NAMALWA (cell line): ENCODE measurements at regions not wholly inside any gene's neighbourhood (a gene's known extent, or its start where the extent isn't known, plus 50 kb on each side); places are given as distances from the start of the nearest gene placed in this dataset.
"Not testable (repeated sequence)": the region's sequence is repeated elsewhere in the genome, so short reads cannot be mapped to it uniquely, and the experiment has no call there.

Experiments used
- DNase-seq: peaks from one replicate; pipeline ENCODE4 v3.0.0-alpha.2; 2015; ENCODE audit warnings: low spot score

DNA sequence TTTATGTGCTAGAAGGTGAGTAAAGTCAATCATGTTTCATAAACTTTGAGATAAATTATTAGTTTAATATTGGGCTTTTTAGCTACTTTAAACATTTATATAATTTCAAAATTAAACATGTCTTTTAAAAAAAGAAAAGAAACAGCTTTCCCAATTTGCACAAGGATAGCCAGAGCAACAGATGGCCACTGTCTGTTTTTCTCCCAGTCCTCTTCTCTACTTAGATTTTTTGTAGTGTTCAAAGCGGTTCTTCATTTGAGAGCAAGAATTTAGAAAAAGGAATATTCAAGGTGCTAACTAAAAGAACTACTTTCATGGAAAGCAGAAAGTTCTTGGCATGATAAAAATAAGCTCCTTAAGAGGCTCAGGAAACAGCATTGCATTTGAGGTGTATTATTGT, 128.3 kb upstream of the MIR17HG start:
- no peak for DNase-seq

- no peak for DNase-seq
Observed at GRCh38 chr13:91220872-91221271, 126.6 kb upstream of the MIR17HG start.

DNA sequence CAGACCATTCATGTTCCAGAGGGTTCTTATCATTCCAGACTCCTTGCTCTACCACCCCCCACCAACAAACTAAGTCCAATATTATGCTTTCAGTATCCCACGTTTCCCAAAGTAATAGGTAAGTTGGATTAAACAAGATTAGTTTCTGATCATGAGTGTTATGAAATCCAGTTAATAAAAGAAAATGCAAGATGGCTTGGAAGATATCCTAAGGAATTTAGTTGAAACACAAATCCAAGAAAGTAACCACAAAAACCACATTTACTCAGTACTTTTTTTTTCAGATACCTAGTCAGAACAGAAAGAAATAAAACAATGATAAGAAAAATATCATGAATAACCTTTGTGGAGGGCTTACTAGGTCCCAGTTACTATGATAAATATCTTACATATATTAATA, 119.4 kb upstream of the MIR17HG start:
- no peak for DNase-seq

DNA sequence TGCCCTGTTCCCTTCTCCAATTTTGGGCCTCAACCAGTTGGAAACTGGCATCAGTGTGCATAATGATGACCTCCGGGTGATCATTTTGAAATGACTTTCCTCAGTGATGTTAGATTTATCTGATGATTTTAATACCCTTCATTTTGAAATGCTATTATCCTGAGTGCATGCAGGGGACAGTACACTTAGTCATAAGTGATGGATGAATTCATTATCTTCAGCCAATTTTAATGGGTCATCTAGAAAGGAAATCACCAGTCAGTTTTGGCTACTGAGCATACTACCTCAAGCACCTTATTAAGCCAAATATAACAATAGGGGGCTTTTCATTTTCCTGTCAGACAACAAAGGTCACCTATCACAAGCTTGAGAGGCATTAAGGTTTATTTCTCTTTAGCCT, 118.5 kb upstream of the MIR17HG start:
- no peak for DNase-seq

- no peak for DNase-seq
Observed at GRCh38 chr13:91232716-91233115, 114.8 kb upstream of the MIR17HG start.

GRCh38 chr13:91233291-91233690, 114.2 kb upstream of the MIR17HG start:
- DNase-seq = no peak

DNA sequence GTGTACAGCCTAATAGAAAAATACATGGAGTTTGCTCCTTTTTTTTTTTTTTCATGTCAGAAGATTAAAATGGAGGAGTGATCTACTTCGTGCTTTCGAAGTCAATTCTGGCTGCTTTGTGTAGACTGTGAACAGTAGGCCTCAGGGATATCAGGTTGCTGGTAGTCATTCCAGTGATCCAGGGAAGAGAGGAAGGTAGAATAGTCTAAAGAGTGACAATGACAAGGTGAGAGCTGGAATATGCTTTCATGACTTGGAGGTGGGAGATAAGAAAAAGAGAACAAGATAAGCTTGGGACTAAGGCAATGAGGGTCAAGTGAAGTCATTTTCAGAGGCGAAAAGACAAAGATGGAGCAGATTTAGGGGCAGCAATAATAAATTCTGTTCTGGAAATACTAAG, 111.3 kb upstream of the MIR17HG start:
- DNase-seq = no peak

DNA sequence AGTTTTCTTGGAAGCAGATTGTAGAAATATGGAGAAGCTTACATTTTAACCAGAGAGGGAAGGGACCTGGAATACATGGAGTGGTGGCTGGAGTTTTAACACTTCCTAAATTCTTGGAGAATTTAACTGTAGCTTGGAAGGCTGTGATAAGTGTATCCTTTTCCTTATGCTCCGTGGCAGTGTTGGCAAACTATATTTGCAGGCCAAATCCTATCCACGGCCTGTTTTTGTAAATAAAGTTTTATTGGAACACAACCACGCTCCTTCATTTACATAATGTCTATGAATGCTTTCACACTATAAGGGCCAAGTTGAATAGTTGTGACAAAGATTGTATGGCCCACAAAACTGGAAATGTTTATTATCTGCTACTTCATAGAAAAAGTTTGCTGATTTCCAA, 110.6 kb upstream of the MIR17HG start:
- DNase-seq = no peak

DNA sequence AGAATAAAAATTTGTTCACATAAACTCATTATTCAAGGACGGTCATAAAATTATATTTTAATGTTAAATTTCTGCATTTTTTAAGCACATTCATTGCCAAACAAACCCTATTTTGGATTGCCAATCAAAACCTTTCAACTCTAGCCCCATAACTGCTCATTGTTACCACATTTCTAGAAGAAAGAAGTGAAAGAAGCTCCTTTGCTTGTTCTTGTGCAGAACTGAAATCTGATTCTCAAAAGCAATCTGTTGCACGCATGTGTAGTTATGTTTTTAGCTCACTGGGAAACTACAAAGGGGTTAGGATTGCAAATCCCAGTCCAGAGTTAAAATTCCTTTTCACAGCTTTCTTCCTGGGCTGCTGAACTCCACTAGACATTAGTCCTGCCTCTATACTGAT, 109.5 kb upstream of the MIR17HG start:
- DNase-seq = no peak

DNA sequence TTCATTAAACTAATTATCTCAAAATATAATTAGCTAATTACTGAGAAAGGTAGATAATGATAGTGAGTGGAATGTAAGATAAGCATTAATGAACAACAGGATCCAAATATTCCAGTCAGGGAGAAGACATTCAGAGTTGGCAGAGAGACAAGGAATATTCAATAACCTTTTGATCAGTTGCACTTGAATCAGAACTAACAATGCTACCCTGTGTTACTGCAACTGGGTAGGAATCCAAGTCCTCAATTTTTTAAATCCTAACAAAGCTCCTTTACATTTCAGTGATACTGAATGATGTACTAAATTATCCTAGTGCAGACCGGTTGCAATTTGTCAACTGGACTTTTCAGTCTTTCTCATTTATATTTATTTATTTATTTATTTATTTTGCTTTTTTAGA, 107.1 kb upstream of the MIR17HG start:
- no peak for DNase-seq

DNA sequence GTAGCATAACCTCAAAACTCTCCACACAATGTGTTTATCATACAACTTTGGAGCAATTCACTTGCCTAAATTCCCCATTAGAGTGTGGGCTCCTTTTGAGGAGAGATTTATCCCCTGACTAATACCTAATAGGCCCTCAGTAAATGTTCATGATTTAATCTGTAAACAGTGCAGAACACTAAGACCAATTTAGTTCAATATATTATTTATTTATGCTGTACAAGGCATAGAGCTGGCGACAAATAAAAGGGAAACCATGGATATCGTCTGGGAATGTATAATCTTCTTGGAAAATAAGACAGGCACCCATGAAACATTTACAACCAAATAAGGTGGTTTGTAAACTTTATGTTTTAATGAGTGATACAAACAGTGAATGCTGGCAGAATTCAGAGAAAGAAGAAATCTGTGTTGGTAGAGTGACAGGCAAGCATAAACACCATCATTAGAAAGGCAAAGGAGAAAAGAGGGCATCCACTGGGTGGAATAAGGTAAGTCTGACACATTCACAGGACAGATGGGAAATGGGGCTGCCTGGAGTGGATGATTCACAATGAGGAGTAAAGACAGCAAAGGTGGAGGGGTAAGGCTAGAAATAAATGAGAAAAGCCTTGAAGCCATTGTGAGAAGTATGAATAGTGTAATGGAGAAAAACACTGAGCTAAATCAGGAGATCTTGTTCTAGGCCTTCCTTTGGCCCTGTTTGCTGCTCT, 106.1 kb upstream of the MIR17HG start:
- no peak for DNase-seq

DNA sequence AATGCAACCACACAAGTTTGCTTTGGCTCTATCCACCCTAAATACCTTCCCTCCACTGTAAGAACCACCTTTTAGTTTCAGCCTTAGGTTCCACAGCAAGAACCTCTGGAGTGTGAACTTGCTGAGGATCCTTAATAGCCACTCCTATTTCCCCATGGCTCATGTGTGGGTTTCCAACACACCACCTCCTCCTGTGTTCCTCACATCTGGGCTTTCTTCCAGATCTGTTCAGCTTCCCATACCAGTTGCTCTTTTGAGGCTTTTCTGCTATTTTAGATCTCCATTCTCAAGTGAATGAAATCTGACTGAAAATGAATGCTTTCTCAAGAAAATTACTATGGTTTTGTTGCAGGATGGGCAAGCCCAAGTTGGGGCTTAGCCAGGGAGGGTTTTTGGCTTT, 104.8 kb upstream of the MIR17HG start:
- DNase-seq = no peak

- DNase-seq = no peak
Observed at GRCh38 chr13:91245288-91245687, 102.2 kb upstream of the MIR17HG start.

DNA sequence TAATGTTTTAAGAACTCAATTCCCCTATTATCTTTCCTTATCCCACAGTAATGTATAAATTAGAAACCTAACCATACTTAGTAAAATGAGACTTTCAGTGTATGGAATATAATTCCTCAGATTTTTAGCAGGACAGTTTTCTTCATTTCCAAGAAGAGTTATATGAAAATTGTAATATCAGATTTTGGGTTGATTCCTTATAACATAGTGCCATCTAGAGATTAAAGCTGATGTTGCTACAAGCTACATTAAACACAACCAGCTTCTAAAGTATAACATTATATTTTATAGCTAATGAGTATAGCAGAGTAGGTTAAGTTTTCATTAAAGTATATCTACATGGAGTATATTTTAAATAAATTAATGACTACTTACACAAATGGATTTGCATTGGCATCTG, 99.7 kb upstream of the MIR17HG start:
- peak; percentile 51 for DNase-seq

GRCh38 chr13:91248249-91248648, 99.2 kb upstream of the MIR17HG start:
- no peak for DNase-seq

- DNase-seq = no peak
Observed at GRCh38 chr13:91249370-91249769, 98.1 kb upstream of the MIR17HG start.

GRCh38 chr13:91249861-91250260, 97.6 kb upstream of the MIR17HG start:
- no peak for DNase-seq

GRCh38 chr13:91251573-91251972, 95.9 kb upstream of the MIR17HG start:
- DNase-seq = not testable (repeated sequence)

DNA sequence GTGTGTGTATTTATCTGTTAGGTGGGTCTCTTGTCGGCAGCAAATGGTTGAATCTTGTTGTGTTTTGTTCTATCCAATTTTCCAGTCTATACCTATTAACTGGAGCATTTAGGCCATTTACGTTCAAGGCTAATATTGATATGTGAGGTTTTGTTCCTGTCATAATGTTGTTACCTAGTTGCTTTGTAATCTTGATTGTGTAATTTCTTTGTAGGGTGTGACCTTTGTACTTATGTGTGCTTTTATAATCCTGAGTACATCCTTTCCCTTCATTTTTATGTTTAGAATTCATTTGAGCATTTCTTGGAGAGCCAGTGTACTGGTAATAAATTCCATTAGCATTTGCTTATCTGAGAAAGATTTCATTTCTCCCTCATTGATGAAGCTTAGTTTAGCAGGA, 83.0 kb upstream of the MIR17HG start:
- DNase-seq = no peak

DNA sequence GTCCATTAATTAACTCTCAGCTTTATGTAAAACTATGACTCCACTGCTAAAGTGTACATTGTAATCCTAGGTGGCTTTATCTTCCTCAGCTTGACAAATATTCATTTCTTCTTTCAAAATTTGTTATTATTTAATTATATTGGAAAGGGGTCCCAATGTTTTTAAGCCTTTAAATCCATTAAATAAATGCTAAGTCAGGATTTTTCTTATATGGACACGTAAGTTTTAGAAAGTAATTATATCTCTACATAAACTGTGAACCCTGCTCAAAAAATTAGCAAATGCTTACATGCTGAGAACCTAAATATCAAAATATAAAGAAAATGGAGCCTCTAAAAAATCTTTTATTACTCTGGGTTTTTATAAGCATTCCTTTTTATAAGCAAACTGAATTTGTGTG, 78.2 kb upstream of the MIR17HG start:
- no peak for DNase-seq

DNA sequence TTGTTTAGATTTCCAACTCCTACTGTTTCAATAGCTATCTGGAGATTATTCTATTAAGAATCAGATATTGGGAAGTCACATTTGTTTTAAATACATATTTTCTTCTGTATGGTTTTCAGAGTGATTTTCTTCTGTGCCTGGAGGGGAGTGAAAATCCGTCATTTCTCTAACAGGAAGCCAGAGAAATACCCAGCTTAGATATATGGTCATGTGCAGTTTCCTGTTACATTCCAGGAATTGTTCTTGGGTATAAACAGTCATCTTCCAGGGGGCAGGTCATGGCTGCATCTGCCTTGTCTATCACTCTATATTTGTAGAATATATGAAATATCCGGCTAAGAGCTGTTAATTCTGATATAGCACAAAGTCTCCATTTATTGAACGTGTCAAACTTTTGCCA, 77.5 kb upstream of the MIR17HG start:
- DNase-seq = no peak

GRCh38 chr13:91272235-91272777, 75.2 kb upstream of the MIR17HG start:
- DNase-seq = no peak

GRCh38 chr13:91273675-91274074, 73.8 kb upstream of the MIR17HG start:
- no peak for DNase-seq

DNA sequence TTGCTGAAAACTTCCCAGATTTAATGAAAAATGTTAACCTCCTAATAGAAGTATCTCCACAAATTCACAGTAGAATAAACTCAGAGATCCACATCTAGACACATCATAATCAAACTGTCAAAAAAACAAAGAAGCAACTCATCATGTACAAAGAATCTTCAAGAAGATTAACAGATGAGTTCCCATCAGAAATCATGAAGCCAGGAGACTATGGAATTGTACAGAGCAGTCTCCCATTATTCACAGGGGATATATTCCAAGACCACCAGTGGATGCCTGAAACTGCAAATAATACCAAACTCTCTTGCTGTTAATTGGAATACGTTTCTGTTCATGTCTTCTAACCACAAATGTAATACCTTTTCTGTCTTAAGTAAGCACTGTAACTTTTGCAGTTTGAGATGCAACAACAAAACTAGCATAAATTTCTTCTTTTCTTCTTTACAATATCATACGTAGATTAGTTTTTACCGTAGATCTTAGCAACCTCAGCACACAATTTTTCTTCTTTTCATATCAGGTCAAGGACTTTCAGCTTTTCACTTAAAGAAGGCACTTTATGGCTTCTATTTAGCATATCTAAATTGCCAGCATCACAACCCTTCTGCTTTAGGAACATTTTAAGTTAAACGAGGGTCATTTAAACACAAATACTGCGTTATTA, 70.3 kb upstream of the MIR17HG start:
- DNase-seq = no peak
